OCI-LY1 (cell line): ENCODE measurements at regions not wholly inside any gene's neighbourhood (a gene's known extent, or its start where the extent isn't known, plus 50 kb on each side); places are given as distances from the start of the nearest gene placed in this dataset.

Source experiments
- H2AFZ ChIP-seq: fragments of 200-600 bp; sonication (generic), shearing (Covaris generic); 2 replicates; pipeline ENCODE4 v1.6.0; 2014; ENCODE audit warnings: antibody characterized with exemption, mild to moderate bottlenecking, low read length
- H3F3A ChIP-seq: fragments of 200-600 bp; sonication (generic), shearing (Covaris generic); 2 replicates; pipeline ENCODE4 v1.6.0; 2014; ENCODE audit warnings: mild to moderate bottlenecking, antibody characterized with exemption, low read length, moderate library complexity; ENCODE audit not compliant: insufficient read depth
- H3K27ac ChIP-seq: fragments of 200-600 bp; sonication (generic); 2 replicates; pipeline ENCODE4 v1.5.1; 2014; ENCODE audit warnings: low read length, mixed run types, mild to moderate bottlenecking, low read depth; ENCODE audit not compliant: poor library complexity, severe bottlenecking
- H3K27me3 ChIP-seq: fragments of 200-600 bp; sonication (generic); 2 replicates; pipeline ENCODE4 v1.6.0; 2014; ENCODE audit warnings: antibody characterized with exemption, mild to moderate bottlenecking, low read length, moderate library complexity; ENCODE audit not compliant: insufficient read depth
- H3K36me3 ChIP-seq: fragments of 200-600 bp; sonication (generic); 2 replicates; pipeline ENCODE4 v1.6.1; 2014; ENCODE audit warnings: mild to moderate bottlenecking, antibody characterized with exemption, low read length, moderate library complexity, mixed read lengths; ENCODE audit not compliant: insufficient read depth
- H3K4me1 ChIP-seq: fragments of 200-600 bp; sonication (generic); 2 replicates; pipeline ENCODE4 v1.5.1; 2014; ENCODE audit warnings: mild to moderate bottlenecking, low read length, moderate library complexity; ENCODE audit not compliant: insufficient read depth, severe bottlenecking
- H3K4me2 ChIP-seq: fragments of 200-600 bp; sonication (generic), shearing (Covaris generic); 2 replicates; pipeline ENCODE4 v1.6.1; 2014; ENCODE audit warnings: low read length
- H3K4me3 ChIP-seq: fragments of 200-600 bp; sonication (generic); 2 replicates; pipeline ENCODE4 v1.5.1; 2014; ENCODE audit warnings: low read length, low read depth, mild to moderate bottlenecking, mixed read lengths; ENCODE audit not compliant: poor library complexity, severe bottlenecking
- H3K79me2 ChIP-seq: fragments of 200-600 bp; shearing (Covaris generic); 2 replicates; pipeline ENCODE4 v1.6.1; 2016; ENCODE audit warnings: mixed run types, low read length, mixed read lengths; ENCODE audit not compliant: insufficient read depth
- H3K9ac ChIP-seq: fragments of 200-600 bp; sonication (generic), shearing (Covaris generic); 2 replicates; pipeline ENCODE4 v1.6.1; 2014; ENCODE audit warnings: mild to moderate bottlenecking, low read length, mixed read lengths
- H3K9me2 ChIP-seq: fragments of 200-600 bp; sonication (generic), shearing (Covaris generic); 2 replicates; pipeline ENCODE4 v1.6.1; 2014; ENCODE audit warnings: low read depth, mild to moderate bottlenecking, low read length, mixed read lengths
- H3K9me3 ChIP-seq: fragments of 200-600 bp; shearing (Covaris generic); 2 replicates; pipeline ENCODE4 v1.6.1; 2014; ENCODE audit warnings: low read length, mixed read lengths
- H4K20me1 ChIP-seq: fragments of 200-600 bp; sonication (generic), shearing (Covaris generic); 2 replicates; pipeline ENCODE4 v1.6.0; 2016; ENCODE audit warnings: mild to moderate bottlenecking, low read length; ENCODE audit not compliant: insufficient read depth
- EZH2 ChIP-seq: fragments of 200-600 bp; sonication (generic), shearing (Covaris generic); IDR thresholded peaks from 2 replicates; pipeline ENCODE4 v1.8.0; 2017; ENCODE audit warnings: borderline replicate concordance, mixed run types, mild to moderate bottlenecking, antibody characterized with exemption, low read length, moderate library complexity, mixed read lengths
- TF ChIP-seq, protein P1 (sequence below): fragments of 200-600 bp; sonication (generic), shearing (Covaris generic); IDR thresholded peaks from 2 replicates; pipeline ENCODE4 v1.5.1; 2017; ENCODE audit warnings: mild to moderate bottlenecking, antibody characterized with exemption, low read length, moderate library complexity, mixed read lengths

DNA sequence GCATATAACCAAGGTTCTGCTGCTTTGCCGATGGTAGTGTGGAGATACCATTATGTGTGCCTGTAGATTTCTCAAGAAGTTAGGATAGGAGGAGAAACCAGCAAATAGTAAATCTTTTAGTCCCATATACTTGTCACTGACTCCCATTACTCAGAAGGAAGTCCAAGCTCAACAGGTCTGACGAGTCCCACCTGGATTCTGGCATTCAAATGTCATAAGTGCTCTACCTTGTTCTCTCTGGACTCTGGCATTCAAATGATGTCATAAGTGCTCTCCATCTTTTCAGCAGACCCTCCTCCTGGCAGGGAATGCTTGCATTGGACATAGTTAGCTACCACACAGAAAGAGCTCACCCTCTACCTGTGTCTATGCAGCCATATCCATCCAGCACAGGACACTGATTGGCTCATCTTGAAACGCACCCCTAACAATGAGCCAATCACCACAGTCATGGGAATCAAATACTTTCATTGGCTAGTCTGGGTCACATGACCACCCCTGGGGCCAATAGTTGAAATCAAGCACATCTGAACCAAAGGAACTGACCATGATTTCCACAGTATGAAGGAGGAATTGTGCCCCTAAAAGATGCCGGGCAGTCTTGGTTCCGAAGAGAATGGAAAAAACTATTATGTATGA, 205.0 kb upstream of the ADAMTS9 start:
- TF ChIP-seq, protein P1, sequence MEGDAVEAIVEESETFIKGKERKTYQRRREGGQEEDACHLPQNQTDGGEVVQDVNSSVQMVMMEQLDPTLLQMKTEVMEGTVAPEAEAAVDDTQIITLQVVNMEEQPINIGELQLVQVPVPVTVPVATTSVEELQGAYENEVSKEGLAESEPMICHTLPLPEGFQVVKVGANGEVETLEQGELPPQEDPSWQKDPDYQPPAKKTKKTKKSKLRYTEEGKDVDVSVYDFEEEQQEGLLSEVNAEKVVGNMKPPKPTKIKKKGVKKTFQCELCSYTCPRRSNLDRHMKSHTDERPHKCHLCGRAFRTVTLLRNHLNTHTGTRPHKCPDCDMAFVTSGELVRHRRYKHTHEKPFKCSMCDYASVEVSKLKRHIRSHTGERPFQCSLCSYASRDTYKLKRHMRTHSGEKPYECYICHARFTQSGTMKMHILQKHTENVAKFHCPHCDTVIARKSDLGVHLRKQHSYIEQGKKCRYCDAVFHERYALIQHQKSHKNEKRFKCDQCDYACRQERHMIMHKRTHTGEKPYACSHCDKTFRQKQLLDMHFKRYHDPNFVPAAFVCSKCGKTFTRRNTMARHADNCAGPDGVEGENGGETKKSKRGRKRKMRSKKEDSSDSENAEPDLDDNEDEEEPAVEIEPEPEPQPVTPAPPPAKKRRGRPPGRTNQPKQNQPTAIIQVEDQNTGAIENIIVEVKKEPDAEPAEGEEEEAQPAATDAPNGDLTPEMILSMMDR: no peak
- no peak for TF ChIP-seq EZH2
- no peak overlapping the region for H2AFZ ChIP-seq
- H3K4me2 ChIP-seq: no peak overlapping the region
- no peak overlapping the region for H3K9ac ChIP-seq
- H3K9me2 ChIP-seq: no peaks in the 10 kb centered on the region
- no peaks in the 10 kb centered on the region for H3K4me1 ChIP-seq
- no peaks in the 10 kb centered on the region for H3K79me2 ChIP-seq
- no peaks in the 10 kb centered on the region for H3K27me3 ChIP-seq
- H3K4me3 ChIP-seq: no peak overlapping the region
- H3K36me3 ChIP-seq: no peaks in the 10 kb centered on the region
- no peak overlapping the region for H3K27ac ChIP-seq
- no peaks in the 10 kb centered on the region for H3K9me3 ChIP-seq
- no peaks in the 10 kb centered on the region for H4K20me1 ChIP-seq
- H3F3A ChIP-seq: no peaks in the 10 kb centered on the region

DNA sequence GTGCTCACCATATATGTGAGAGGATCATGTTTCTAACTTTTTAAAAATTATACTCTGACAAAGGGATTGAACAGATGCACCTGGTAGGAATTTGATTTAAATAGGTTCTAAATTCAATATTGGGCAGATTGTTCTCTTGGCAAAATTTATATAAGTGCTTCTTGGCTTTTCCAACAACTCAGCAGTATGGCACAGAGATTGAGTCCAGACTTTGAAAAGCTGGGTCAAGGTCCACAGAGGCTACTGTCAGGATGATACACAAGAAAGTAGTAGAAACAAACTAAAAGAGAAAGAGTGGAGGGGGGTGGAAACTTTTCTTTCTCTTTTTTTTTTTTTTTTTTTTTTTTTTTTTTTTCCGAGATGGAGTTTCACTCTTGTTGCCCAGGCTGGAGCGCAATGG, 203.2 kb upstream of the ADAMTS9 start:
- no peak overlapping the region for H2AFZ ChIP-seq
- H3K79me2 ChIP-seq: no peaks in the 10 kb centered on the region
- H4K20me1 ChIP-seq: no peaks in the 10 kb centered on the region
- no peak overlapping the region for H3K9ac ChIP-seq
- no peak for TF ChIP-seq EZH2
- TF ChIP-seq, protein P1: no peak
- H3K9me2 ChIP-seq: no peaks in the 10 kb centered on the region
- H3K9me3 ChIP-seq: no peaks in the 10 kb centered on the region
- no peak overlapping the region for H3K4me3 ChIP-seq
- no peak overlapping the region for H3K27ac ChIP-seq
- H3K36me3 ChIP-seq: no peaks in the 10 kb centered on the region
- H3K4me2 ChIP-seq: no peak overlapping the region
- no peaks in the 10 kb centered on the region for H3K4me1 ChIP-seq
- no peaks in the 10 kb centered on the region for H3K27me3 ChIP-seq
- H3F3A ChIP-seq: no peaks in the 10 kb centered on the region

DNA sequence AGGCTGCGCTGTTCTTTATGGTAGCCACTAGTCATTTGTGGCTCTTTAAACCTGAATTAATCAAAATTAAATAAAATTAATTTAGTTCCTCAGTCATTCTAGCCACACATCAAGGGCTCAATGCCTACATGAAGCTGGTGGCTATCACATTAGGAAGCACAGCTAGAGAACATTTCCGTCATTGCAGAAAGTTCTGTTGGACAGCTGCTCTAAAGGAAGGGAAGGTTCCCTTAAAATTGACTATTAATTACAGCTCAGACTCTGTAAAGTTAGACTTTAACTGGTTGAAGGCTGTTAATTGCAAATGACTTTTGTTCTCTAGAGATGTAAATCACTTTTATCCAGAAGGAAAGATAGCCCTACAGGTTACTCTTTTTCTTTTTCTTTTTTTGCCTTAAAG, 202.7 kb upstream of the ADAMTS9 start:
- TF ChIP-seq, protein P1: no peak
- TF ChIP-seq EZH2: no peak
- H3K4me2 ChIP-seq: no peak overlapping the region

More for the DNA sequence above, 202.7 kb upstream of the ADAMTS9 start:
- Histone ChIP-seq H3F3A (no peaks in the 10 kb centered on the region), H3K9ac (no peak overlapping the region), H2AFZ (no peak overlapping the region), H4K20me1 (no peaks in the 10 kb centered on the region), H3K9me3 (no peaks in the 10 kb centered on the region), H3K79me2 (no peaks in the 10 kb centered on the region), H3K9me2 (no peaks in the 10 kb centered on the region), H3K36me3 (no peaks in the 10 kb centered on the region), H3K27me3 (no peaks in the 10 kb centered on the region), H3K4me1 (no peaks in the 10 kb centered on the region), H3K4me3 (no peak overlapping the region), H3K27ac (no peak overlapping the region)
